ENCODE measurements at regions not wholly inside any gene's neighbourhood (a gene's known extent, or its start where the extent isn't known, plus 50 kb on each side); places are given as distances from the start of the nearest gene placed in this dataset.

GRCh38 chr10:36114913-36115312 lies 472.8 kb upstream of the FZD8 start:
- Histone ChIP-seq H3K9me3 (ENCODE audit: severe bottlenecking) (no peaks in the 10 kb centered on the region), H3K27me3 (ENCODE audit: insufficient read depth, poor library complexity, severe bottlenecking) (no peaks in the 10 kb centered on the region), H3K27ac (ENCODE audit: poor library complexity, severe bottlenecking) (no peak overlapping the region), H3K4me1 (ENCODE audit: insufficient read depth, poor library complexity, severe bottlenecking) (no peaks in the 10 kb centered on the region), H3K36me3 (ENCODE audit: low read depth) (no peaks in the 10 kb centered on the region), H3K4me3 (ENCODE audit: severe bottlenecking) (no peak overlapping the region)
- no peak for DNase-seq (ENCODE audit: low spot score)
- no peak for TF ChIP-seq CTCF (IDR thresholded peaks at IDR 0.05; ENCODE audit: poor library complexity, severe bottlenecking)
- peak; percentile 21; the same call in 1 of the 3 replicates for ATAC-seq (ENCODE audit: low read depth)

- no peak overlapping the region for H3K4me3 ChIP-seq (ENCODE audit: severe bottlenecking)
- ATAC-seq (ENCODE audit: low read depth), result no peak
Measured at GRCh38 chr10:36114141-36114540, 472.0 kb upstream of the FZD8 start.

GRCh38 chr10:36111676-36112075 lies 469.6 kb upstream of the FZD8 start:
- TF ChIP-seq CTCF (IDR thresholded peaks at IDR 0.05; ENCODE audit: poor library complexity, severe bottlenecking), result no peak

More at GRCh38 chr10:36114141-36114540, 472.0 kb upstream of the FZD8 start:
- no peak for TF ChIP-seq CTCF (IDR thresholded peaks at IDR 0.05; ENCODE audit: poor library complexity, severe bottlenecking)
- no peak for DNase-seq (ENCODE audit: low spot score)
- Histone ChIP-seq H3K9me3 (ENCODE audit: severe bottlenecking) (no peaks in the 10 kb centered on the region), H3K4me1 (ENCODE audit: insufficient read depth, poor library complexity, severe bottlenecking) (no peaks in the 10 kb centered on the region), H3K36me3 (ENCODE audit: low read depth) (no peaks in the 10 kb centered on the region), H3K27me3 (ENCODE audit: insufficient read depth, poor library complexity, severe bottlenecking) (no peaks in the 10 kb centered on the region), H3K27ac (ENCODE audit: poor library complexity, severe bottlenecking) (no peak overlapping the region)

GRCh38 chr10:36110097-36110496 lies 468.0 kb upstream of the FZD8 start:
- TF ChIP-seq CTCF (IDR thresholded peaks at IDR 0.05; ENCODE audit: poor library complexity, severe bottlenecking), result no peak
- H3K36me3 ChIP-seq (ENCODE audit: low read depth), result no peaks in the 10 kb centered on the region
- H3K9me3 ChIP-seq (ENCODE audit: severe bottlenecking), result no peaks in the 10 kb centered on the region
- H3K27me3 ChIP-seq (ENCODE audit: insufficient read depth, poor library complexity, severe bottlenecking), result no peaks in the 10 kb centered on the region
- no peaks in the 10 kb centered on the region for H3K4me1 ChIP-seq (ENCODE audit: insufficient read depth, poor library complexity, severe bottlenecking)
- ATAC-seq (ENCODE audit: low read depth) (no peak), DNase-seq (ENCODE audit: low spot score) (no peak)
- no peak overlapping the region for H3K27ac ChIP-seq (ENCODE audit: poor library complexity, severe bottlenecking)
- H3K4me3 ChIP-seq (ENCODE audit: severe bottlenecking), result no peak overlapping the region

More at GRCh38 chr10:36111676-36112075, 469.6 kb upstream of the FZD8 start:
- Histone ChIP-seq H3K27ac (ENCODE audit: poor library complexity, severe bottlenecking) (no peak overlapping the region), H3K4me3 (ENCODE audit: severe bottlenecking) (no peak overlapping the region), H3K4me1 (ENCODE audit: insufficient read depth, poor library complexity, severe bottlenecking) (no peaks in the 10 kb centered on the region), H3K36me3 (ENCODE audit: low read depth) (no peaks in the 10 kb centered on the region), H3K27me3 (ENCODE audit: insufficient read depth, poor library complexity, severe bottlenecking) (no peaks in the 10 kb centered on the region), H3K9me3 (ENCODE audit: severe bottlenecking) (no peaks in the 10 kb centered on the region)
- DNase-seq (ENCODE audit: low spot score), result no peak
- ATAC-seq (ENCODE audit: low read depth), result no peak

GRCh38 chr10:36109399-36110023 lies 467.4 kb upstream of the FZD8 start:
- H3K27me3 ChIP-seq (ENCODE audit: insufficient read depth, poor library complexity, severe bottlenecking), result no peaks in the 10 kb centered on the region
- no peak for DNase-seq (ENCODE audit: low spot score)
- no peak for TF ChIP-seq CTCF (IDR thresholded peaks at IDR 0.05; ENCODE audit: poor library complexity, severe bottlenecking)

More at GRCh38 chr10:36109399-36110023, 467.4 kb upstream of the FZD8 start:
- no peak overlapping the region for H3K4me3 ChIP-seq (ENCODE audit: severe bottlenecking)
- H3K4me1 ChIP-seq (ENCODE audit: insufficient read depth, poor library complexity, severe bottlenecking), result no peaks in the 10 kb centered on the region
- H3K27ac ChIP-seq (ENCODE audit: poor library complexity, severe bottlenecking), result no peak overlapping the region
- no peak for ATAC-seq (ENCODE audit: low read depth)
- H3K36me3 ChIP-seq (ENCODE audit: low read depth), result no peaks in the 10 kb centered on the region
- H3K9me3 ChIP-seq (ENCODE audit: severe bottlenecking), result no peaks in the 10 kb centered on the region
